Activated naive CD4-positive, alpha-beta T cell treated with anti-CD3 and anti-CD28 coated beads, Interleukin-2, amount 10 ng/mL, durations not matched to agents 7 days and 5 days (primary cell): ENCODE measurements at regions not wholly inside any gene's neighbourhood (a gene's known extent, or its start where the extent isn't known, plus 50 kb on each side); places are given as distances from the start of the nearest gene placed in this dataset.

Source experiments
- CTCF ChIA-PET: fragments of 350-600 bp; sonication (Branson Sonifier 250); formaldehyde crosslinking; loops from one replicate; lab custom pipeline; 2021; ENCODE audit warnings: antibody characterized with exemption; lab: Charles Lee
- DNase-seq: peaks from one replicate; pipeline ENCODE4 v3.0.0-alpha.2; 2020
- H3K27ac Mint-ChIP-seq: one replicate; pipeline ENCODE4 v1.8.0; 2021; ENCODE audit warnings: mild to moderate bottlenecking, moderate library complexity, mixed read lengths
- H3K27me3 Mint-ChIP-seq: one replicate; pipeline ENCODE4 v1.8.0; 2021; ENCODE audit warnings: mild to moderate bottlenecking, mixed read lengths
- H3K36me3 Mint-ChIP-seq: one replicate; pipeline ENCODE4 v1.8.0; 2021; ENCODE audit warnings: mixed read lengths
- H3K4me1 Mint-ChIP-seq: one replicate; pipeline ENCODE4 v1.8.0; 2021; ENCODE audit warnings: mixed read lengths
- H3K4me3 Mint-ChIP-seq: one replicate; pipeline ENCODE4 v1.8.0; 2021; ENCODE audit warnings: mild to moderate bottlenecking, moderate library complexity, mixed read lengths
- H3K9me3 Mint-ChIP-seq: one replicate; pipeline ENCODE4 v1.8.0; 2021; ENCODE audit warnings: mixed read lengths

DNA sequence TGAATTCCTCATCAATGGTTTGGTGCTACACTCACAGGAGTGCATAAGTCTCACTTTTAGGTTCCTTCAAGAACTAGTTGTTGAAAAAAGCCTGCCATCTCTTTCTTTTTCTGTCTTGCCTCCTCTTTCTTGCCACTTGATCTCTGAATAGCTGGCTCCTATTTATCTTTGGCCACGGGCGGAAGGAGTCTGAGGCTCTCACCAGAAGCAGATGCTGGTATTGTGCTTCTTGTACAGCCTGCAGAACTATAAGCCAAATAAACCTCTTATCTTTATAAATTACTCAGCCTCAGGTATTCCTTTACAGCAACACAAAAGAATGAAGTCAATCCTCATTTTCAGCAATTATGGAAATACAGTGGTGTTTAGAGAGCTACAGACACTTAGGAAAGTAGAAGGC, 247.1 kb upstream of the PRR16 start:
- CTCF ChIA-PET = no interaction called here
- Mint-ChIP-seq H3K27ac (no peak overlapping the region), H3K9me3 (peaks cover 2% of the 10 kb centered on the region), H3K27me3 (no peaks in the 10 kb centered on the region), H3K36me3 (no peaks in the 10 kb centered on the region), H3K4me3 (no peak overlapping the region), H3K4me1 (no peaks in the 10 kb centered on the region)
- DNase-seq = no peak

DNA sequence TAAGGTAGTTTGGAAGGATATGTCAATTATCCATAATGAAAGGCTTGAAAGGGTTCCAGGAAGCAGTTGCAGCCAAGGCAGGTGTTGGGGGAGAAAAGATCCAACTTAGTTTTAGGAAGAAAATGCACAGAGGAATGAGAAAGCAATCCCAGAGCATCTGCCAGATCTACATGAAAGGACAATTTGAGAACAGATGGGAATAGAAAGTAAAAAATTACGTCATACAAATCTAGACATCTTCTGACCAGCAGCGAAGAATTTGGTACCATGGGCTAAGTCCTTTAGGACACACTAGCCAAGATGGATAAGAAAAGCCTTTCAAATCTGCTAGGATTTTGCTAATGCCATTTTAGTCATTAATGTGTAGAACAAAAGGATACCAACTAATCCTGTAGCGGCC, 244.1 kb upstream of the PRR16 start:
- no peaks in the 10 kb centered on the region for H3K27me3 Mint-ChIP-seq
- no peak for DNase-seq
- no peaks in the 10 kb centered on the region for H3K36me3 Mint-ChIP-seq
- no peaks in the 10 kb centered on the region for H3K4me1 Mint-ChIP-seq
- CTCF ChIA-PET = interaction anchor here (0.5 kb wide), 1 partner anchor 17 kb away, joined by 3 read pairs; no protein-coding TSS in a partner anchor
- H3K4me3 Mint-ChIP-seq = no peak overlapping the region
- H3K27ac Mint-ChIP-seq = no peak overlapping the region
- H3K9me3 Mint-ChIP-seq = no peaks in the 10 kb centered on the region

DNA sequence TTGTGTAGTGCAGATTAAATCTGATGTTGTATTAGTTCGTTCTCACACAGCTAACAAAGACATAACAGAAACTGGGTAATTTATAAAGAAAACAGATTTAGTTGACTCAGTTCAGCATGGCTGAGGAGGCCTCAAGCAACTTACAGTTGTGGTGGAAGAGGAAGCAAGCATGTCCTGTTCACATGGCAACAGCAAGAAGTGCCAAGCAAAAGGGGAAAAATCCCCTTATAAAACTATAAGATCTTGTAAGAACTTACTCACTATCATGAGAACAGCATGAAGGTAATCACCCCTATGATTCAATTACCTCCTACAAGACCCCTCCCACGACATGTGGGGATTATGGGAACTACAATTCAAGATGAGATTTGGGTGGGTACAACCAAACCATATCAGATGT, 238.6 kb upstream of the PRR16 start:
- Mint-ChIP-seq H3K27me3 (no peaks in the 10 kb centered on the region), H3K9me3 (peaks cover 2% of the 10 kb centered on the region), H3K4me1 (no peaks in the 10 kb centered on the region), H3K36me3 (no peaks in the 10 kb centered on the region), H3K27ac (no peak overlapping the region), H3K4me3 (no peak overlapping the region)
- no peak for DNase-seq
- CTCF ChIA-PET = no interaction called here

DNA sequence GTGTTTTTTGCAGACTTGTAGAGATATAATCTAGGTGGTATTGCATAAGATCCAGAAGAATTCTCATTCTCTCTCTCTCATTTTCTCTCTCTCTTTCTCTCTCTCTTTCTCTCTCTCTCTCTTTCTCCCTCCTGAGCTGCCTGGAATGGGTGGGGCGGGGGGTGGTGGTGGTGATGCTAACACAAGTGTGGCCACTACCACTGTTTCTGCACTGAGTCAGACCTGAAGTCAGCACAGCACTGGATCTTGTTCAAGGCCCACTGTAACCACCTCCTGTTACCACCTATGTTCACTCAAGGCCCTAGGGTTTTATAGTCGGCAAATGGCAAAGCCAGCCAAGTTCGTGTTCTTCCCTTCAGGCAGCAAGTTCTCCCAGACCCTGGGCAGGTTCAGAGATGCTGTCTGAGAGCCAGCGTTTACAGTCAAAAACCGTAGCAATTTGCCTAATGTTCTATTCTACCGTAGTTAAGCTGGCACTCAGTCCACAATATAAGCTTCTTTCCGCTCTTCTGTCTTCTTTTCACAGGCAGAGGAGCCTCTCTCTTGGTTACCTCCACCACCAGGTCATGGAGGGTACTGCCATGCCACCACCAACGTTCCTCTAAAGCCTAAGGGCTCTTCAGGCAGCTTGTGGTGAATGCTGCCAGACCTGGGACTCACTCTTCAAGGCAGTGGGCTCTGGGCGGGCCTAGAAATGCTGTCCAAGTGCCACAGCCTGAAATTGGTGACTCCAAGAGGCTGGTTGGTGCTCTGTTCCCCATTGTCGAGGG, 235.7 kb upstream of the PRR16 start:
- DNase-seq = no peak
- peaks cover 2% of the 10 kb centered on the region for H3K9me3 Mint-ChIP-seq

DNA sequence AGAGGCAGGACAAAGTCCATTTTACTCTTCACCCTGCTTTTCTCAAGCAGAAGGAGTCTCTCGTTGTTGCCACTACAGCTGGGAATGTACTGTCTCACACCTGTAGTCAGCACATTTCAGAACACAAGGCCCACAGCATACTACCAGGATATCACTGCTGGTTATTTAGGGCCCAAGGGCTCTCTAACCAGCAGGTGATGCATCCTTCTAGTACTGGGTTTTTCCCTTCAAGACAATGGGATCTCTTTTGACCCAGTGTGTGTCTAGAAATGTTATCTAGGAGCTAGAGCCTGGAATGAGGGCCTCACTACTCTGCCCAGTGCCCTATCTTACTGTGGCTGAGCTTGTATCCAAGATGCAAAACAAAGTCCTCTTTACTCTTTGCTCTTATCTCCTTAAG, 235.1 kb upstream of the PRR16 start:
- DNase-seq = no peak
- no peak overlapping the region for H3K4me3 Mint-ChIP-seq
- no peaks in the 10 kb centered on the region for H3K27me3 Mint-ChIP-seq
- H3K9me3 Mint-ChIP-seq = peaks cover 2% of the 10 kb centered on the region
- CTCF ChIA-PET = no interaction called here
- no peak overlapping the region for H3K27ac Mint-ChIP-seq
- no peaks in the 10 kb centered on the region for H3K36me3 Mint-ChIP-seq
- H3K4me1 Mint-ChIP-seq = no peaks in the 10 kb centered on the region

More for the DNA sequence above, 235.7 kb upstream of the PRR16 start:
- no peaks in the 10 kb centered on the region for H3K4me1 Mint-ChIP-seq
- H3K4me3 Mint-ChIP-seq = no peak overlapping the region
- CTCF ChIA-PET = no interaction called here
- no peak overlapping the region for H3K27ac Mint-ChIP-seq
- H3K27me3 Mint-ChIP-seq = no peaks in the 10 kb centered on the region
- no peaks in the 10 kb centered on the region for H3K36me3 Mint-ChIP-seq

DNA sequence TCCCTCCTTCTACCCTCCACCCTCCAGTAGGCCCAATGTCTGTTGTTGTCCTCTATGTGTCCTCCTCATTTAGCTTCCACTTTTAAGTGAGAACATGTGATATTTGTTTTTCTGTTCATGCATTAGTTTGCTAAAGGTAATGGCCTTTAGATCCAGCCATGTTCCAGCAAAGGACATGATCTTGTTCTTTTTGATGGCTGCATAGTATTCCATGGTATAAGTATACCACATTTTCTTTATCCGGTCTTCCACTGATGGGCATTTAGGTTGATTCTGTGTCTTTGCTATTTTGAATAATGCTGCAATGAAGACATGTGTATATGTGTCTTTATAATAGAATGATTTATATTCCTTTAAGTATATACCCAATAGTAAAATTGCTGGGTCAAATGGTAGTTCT, 232.5 kb upstream of the PRR16 start:
- Mint-ChIP-seq H3K4me1 (no peaks in the 10 kb centered on the region), H3K36me3 (no peaks in the 10 kb centered on the region), H3K27me3 (no peaks in the 10 kb centered on the region), H3K27ac (no peak overlapping the region), H3K4me3 (no peak overlapping the region), H3K9me3 (peaks cover 2% of the 10 kb centered on the region)
- DNase-seq = no peak
- CTCF ChIA-PET = no interaction called here

DNA sequence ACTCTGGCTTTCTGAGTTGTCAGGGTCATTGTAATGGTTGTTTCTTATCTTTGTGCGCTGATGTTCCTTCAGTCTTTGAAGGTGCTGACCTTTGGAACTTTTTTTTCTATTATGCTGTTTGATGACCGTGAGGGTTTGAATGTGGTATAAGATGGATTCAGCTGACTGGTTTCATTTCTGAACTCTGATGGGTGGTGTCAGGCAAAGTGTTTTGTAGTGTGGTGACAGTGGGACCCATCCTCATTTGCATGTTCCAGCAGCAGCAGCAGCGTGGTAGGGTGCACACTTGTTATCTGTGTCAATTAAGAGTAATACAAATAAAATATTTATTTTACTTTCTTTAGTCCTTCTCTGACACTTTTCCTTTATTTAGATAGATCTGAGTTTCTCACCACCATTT, 227.7 kb upstream of the PRR16 start:
- Mint-ChIP-seq H3K9me3 (peaks cover 2% of the 10 kb centered on the region), H3K27me3 (no peaks in the 10 kb centered on the region), H3K4me3 (no peak overlapping the region), H3K36me3 (no peaks in the 10 kb centered on the region), H3K27ac (no peak overlapping the region), H3K4me1 (no peaks in the 10 kb centered on the region)
- DNase-seq = no peak
- CTCF ChIA-PET = no interaction called here

DNA sequence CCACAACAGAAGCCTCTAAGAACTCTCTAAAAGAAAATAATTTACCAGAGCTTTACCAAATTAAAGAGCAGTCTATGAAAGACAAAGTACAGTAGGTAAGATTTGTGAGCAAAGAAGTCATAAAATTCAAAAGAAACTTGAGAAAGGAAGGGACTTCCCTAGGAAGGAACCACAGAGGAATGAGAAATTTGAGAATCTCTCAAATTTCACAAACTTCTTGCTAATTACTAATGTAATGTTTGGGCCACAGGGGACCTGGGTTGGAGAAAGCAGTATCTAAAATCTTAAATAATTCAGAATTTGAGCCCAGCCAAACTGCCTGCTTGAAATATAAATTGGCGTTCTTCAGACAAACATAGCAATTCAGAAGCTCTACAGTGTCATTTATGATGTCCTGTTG, 225.0 kb upstream of the PRR16 start:
- Mint-ChIP-seq H3K27me3 (no peaks in the 10 kb centered on the region), H3K9me3 (peaks cover 2% of the 10 kb centered on the region), H3K4me1 (no peaks in the 10 kb centered on the region), H3K27ac (no peak overlapping the region), H3K4me3 (no peak overlapping the region), H3K36me3 (no peaks in the 10 kb centered on the region)
- CTCF ChIA-PET = no interaction called here
- no peak for DNase-seq

DNA sequence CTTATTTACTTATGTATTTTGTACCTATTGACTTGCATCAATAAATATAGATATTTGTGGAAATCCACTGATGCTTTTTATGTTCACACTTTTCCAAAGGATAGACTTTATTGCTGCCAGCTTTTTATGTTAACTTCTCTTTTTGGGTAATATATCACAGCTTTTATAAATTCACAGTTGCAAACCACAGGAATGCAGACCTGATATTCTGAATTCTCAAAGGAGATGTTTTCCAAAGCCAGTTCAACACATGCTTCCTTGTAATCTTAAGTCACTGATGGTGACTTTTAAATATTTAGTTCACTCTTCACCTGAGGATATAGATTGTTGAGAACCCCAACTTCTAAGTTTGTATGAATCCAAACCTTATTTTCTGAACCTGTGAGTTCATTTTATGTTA, 223.4 kb upstream of the PRR16 start:
- Mint-ChIP-seq H3K4me1 (no peaks in the 10 kb centered on the region), H3K9me3 (peaks cover 4% of the 10 kb centered on the region), H3K27ac (no peak overlapping the region), H3K4me3 (no peak overlapping the region), H3K27me3 (no peaks in the 10 kb centered on the region), H3K36me3 (no peaks in the 10 kb centered on the region)
- CTCF ChIA-PET = no interaction called here
- DNase-seq = no peak

DNA sequence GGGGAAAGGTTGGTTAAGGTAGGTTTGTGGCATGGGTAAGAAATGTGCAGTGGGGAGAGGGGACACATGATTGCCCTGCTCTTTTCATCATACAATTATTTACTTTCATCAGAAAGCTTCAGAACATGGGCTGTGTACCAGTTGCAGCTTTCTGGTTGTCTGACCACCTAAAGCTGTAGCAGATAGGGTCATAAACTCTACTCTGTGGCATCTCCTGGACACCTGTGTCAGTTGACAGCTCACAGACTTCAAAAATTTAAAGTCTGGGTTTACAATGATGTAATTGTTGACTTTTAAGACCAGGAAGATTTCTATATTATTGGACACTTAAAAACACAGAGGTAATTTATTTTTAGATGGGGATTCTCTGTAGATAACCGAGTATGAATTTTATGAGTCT, 222.7 kb upstream of the PRR16 start:
- H3K27me3 Mint-ChIP-seq = no peaks in the 10 kb centered on the region
- no peaks in the 10 kb centered on the region for H3K36me3 Mint-ChIP-seq
- H3K27ac Mint-ChIP-seq = no peak overlapping the region
- no peak for DNase-seq
- H3K4me1 Mint-ChIP-seq = no peaks in the 10 kb centered on the region
- CTCF ChIA-PET = no interaction called here
- no peak overlapping the region for H3K4me3 Mint-ChIP-seq
- peaks cover 4% of the 10 kb centered on the region for H3K9me3 Mint-ChIP-seq

DNA sequence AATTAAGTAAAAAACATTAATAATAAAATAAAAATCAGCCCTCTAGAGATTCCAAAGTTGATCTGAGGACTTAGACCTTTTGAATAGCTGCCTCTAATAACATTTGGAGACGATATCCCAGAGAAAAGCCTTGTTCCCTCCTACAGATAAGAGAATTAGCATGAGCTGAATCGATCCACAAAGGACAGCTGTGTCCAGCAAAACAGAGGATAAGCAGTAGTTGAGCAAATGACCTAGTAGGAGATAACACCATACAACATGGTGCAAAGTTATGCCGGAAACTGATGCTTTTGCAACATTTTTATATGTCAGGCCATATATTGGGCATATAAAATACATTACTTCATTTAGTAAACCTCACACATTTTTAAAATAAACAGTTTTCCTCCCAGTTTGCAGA, 212.2 kb upstream of the PRR16 start:
- no peak for DNase-seq
- H3K27me3 Mint-ChIP-seq = no peaks in the 10 kb centered on the region
- no peak overlapping the region for H3K27ac Mint-ChIP-seq
- no peaks in the 10 kb centered on the region for H3K4me1 Mint-ChIP-seq
- H3K36me3 Mint-ChIP-seq = no peaks in the 10 kb centered on the region
- H3K4me3 Mint-ChIP-seq = no peak overlapping the region
- CTCF ChIA-PET = no interaction called here
- H3K9me3 Mint-ChIP-seq = no peaks in the 10 kb centered on the region

DNA sequence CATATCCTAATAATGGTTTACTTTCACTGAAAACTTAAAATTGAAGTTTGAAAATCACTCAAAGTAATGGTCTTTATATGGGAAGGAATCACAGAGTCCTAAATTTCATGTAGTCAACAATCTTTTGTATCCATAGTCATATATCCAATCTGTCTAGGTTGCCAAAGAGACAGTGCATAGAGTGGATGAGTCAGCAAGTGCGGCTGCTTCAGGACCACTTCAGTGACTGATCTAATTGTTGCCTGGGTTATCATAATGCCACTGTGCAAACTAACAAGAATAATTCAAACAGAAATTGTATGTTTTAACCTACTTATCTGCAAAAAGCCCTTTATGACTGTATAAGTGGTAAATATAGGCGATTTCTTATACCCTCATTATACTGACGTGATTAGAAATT, 211.3 kb upstream of the PRR16 start:
- CTCF ChIA-PET = no interaction called here
- DNase-seq = no peak
- Mint-ChIP-seq H3K4me3 (no peak overlapping the region), H3K27me3 (no peaks in the 10 kb centered on the region), H3K27ac (no peak overlapping the region), H3K4me1 (no peaks in the 10 kb centered on the region), H3K36me3 (no peaks in the 10 kb centered on the region), H3K9me3 (no peaks in the 10 kb centered on the region)

DNA sequence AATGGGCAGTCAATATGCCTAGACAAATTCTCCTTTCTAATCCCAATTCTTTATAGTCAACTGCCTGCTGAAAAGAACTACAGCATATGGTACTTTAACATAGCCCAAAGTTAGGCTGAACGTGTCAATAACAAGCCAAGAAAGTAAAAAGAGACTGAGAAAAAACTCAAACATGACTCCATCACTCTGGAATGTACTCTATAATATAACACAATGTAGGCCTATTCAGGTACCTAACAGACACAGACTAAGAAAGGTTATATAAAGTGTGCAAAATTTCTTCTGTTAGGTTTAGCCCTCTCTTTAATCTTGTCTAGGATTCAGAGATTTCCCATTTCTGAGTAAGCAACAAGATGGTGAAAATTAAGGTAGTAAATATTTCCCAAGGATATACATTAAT, 209.7 kb upstream of the PRR16 start:
- H3K36me3 Mint-ChIP-seq = no peaks in the 10 kb centered on the region

DNA sequence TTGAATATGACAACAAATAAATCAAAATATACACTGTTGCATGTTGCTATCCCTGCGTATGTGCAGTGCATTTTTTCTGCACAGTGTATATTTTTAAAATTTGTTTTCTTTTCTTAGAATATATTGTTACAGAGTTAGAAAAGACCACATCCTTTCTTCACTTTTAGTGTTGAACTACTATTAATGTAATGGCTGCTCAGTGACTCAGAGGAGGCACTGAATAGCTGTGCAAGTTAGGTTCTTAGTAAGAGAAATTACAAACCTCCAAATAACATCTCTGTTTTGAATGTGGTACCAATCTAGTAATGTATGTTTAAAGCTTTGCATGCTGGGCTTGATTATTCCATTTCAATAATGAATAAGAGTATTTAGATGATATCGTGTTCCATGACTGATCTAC, 208.9 kb upstream of the PRR16 start:
- H3K36me3 Mint-ChIP-seq = no peaks in the 10 kb centered on the region
- H3K27me3 Mint-ChIP-seq = no peaks in the 10 kb centered on the region
- no peak overlapping the region for H3K4me3 Mint-ChIP-seq
- H3K4me1 Mint-ChIP-seq = no peaks in the 10 kb centered on the region
- no peak overlapping the region for H3K27ac Mint-ChIP-seq
- H3K9me3 Mint-ChIP-seq = no peaks in the 10 kb centered on the region
- CTCF ChIA-PET = no interaction called here
- no peak for DNase-seq

More for the DNA sequence above, 209.7 kb upstream of the PRR16 start:
- Mint-ChIP-seq H3K27me3 (no peaks in the 10 kb centered on the region), H3K27ac (no peak overlapping the region), H3K9me3 (no peaks in the 10 kb centered on the region), H3K4me3 (no peak overlapping the region), H3K4me1 (no peaks in the 10 kb centered on the region)
- no peak for DNase-seq
- CTCF ChIA-PET = no interaction called here

DNA sequence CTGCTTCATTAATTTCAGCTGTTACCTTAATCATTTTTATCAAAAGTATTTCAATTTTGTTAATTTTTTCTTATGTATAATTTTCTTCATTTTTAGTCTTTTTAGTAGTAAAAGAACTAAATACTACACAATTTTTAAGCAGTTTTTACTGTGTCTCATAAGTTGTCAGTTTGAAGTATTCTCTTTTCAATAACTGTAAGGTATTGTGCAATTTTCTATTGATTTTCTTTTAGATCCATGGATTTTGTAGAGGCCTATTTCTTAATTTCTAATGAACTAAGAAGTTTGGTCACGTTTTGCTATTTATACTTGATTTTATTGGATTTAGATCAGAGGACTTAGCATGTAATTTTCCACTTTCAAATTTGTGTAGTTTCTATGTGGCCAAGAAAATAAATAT, 207.7 kb upstream of the PRR16 start:
- no peak overlapping the region for H3K4me3 Mint-ChIP-seq
- no peaks in the 10 kb centered on the region for H3K4me1 Mint-ChIP-seq
- no peaks in the 10 kb centered on the region for H3K36me3 Mint-ChIP-seq
- no peaks in the 10 kb centered on the region for H3K27me3 Mint-ChIP-seq
- no peak for DNase-seq
- H3K27ac Mint-ChIP-seq = no peak overlapping the region
- CTCF ChIA-PET = no interaction called here
- H3K9me3 Mint-ChIP-seq = no peaks in the 10 kb centered on the region
